ENCODE measurements at regions not wholly inside any gene's neighbourhood (a gene's known extent, or its start where the extent isn't known, plus 50 kb on each side); places are given as distances from the start of the nearest gene placed in this dataset.

DNA sequence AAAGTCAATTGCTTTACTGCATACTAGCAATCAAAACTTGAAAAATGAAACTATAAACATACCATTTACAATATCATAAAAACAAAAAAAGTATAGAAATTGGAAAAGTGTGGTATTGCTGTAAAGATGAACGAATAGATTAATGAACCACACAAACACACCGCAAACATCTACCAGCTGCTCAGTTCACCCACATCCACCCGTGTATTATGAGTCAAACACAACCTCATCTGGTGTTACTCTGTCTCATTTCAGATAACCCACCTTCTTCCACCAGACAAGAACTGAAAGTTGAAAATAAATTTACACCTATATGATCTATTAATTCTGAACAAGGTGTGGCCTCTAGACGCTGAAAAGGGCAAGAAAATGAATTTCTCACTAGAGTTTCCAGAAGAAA, 53.3 kb downstream of the BLID start:
- DNase-seq (ENCODE audit: low spot score) = no peak

GRCh38 chr11:122059565-122059964, 56.5 kb downstream of the BLID start:
- no peak for DNase-seq (ENCODE audit: low spot score)

DNA sequence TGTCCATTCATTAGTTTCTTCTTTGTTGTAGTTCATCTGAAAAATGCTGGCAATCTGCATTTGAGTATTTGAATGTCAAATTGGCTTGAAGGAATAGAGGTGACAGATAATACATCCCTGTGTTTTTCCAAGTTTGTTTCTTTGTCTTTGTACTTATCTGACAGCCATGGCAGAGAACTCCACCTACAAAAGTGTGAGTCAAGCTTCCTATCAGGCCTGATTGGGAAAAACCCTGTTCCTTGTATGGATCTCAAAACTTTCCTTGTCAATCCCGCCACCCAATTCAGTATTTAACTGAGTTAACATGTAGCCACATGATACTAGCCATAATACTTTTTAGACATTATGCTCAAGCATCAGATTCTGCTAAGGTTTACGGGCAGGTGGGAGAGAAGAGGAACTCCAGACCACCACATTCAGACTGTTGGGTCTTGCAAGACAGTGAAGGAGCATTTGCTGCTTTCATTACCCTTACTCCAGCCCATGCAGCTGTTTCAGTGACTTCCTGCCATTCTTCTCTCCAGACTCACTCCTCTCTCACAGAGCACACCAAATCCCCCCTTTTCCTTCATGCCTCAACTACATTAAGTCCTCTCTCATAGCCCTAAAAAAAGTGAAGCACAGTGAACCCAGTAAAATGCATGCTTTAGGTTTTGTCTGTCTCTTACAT, 65.9 kb downstream of the BLID start:
- DNase-seq (ENCODE audit: low spot score) = no peak

DNA sequence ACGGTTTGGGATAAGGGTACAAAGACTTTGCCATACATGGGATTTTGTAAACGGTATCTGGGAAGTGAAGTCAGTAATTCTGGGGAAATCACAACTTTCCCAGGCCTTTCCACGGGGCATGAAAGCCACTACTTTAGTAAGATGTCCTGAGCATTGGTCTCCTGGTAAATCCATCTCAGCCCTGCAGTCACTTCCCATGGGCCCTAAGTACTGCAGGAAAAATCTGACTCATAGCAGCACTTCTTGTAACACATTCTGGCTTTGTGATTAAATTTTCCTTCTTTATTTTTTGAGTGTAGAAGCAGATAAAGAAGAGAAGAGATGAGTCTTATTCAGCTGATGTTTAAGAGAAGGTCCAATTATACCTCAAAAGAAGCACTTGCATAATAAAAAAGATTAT, 67.6 kb downstream of the BLID start:
- no peak for DNase-seq (ENCODE audit: low spot score)

DNA sequence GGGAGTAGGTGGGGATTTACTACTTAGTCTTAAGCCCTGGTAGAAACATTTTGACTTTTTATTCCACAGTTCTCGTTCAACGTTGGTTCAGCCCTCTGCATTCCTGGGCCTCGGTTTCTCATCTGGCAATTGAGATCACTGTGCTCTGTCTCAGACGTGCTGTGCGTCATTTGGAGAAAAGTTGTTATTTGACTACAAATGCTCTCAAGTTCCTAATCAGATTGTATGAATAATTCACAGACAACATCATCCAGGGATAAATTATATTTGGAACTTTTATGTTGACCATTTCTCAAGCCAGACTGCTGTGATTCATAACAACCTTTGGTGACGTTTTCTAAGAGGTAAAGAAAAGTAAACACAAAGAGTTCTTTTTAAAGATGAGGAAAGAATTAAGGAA, 69.2 kb downstream of the BLID start:
- DNase-seq (ENCODE audit: low spot score) = no peak

DNA sequence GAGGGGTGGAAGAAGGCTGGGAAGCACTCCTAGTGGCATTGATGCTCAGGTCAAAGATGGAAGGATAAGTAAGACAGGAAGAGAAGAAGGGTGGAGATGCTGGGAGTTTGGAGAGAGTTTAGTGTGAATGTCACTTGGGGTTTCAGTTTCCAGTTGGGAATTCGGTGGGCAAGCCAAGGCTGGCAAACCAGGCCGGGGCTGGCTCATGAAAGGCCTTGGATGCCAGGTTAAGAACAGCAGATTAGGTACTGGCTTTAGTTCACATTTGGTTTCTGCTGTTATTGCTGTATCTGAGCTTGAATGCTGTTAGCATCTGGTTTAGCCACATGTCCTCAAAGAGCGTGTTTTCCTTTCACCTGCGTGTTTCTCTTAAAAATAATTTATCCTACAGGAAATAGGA, 69.6 kb downstream of the BLID start:
- DNase-seq (ENCODE audit: low spot score) = no peak

GRCh38 chr11:122045181-122045586, 70.8 kb downstream of the BLID start:
- DNase-seq (ENCODE audit: low spot score) = peak; percentile 79

- no peak for DNase-seq (ENCODE audit: low spot score)
Measured at GRCh38 chr11:122044086-122044485, 71.9 kb downstream of the BLID start.

DNA sequence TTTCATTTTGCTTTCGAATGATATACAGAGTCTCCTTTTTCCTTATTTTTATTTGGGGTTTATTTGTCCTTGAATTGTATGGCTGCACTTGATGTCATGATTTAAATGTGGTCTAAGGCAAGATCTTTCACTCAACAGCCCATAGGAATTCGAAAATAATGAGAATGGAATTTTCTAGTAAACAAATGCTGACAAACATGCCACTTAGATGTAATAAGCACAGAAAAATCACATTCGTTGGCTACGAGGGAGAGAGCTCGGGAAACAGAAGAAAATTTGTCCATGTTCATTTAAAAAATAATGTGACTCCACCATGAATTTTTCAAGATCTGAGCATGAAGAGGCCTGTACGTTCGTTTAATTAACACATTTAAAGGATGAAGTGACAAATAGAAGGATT, 73.0 kb downstream of the BLID start:
- DNase-seq (ENCODE audit: low spot score) = no peak

- DNase-seq (ENCODE audit: low spot score) = no peak
Measured at GRCh38 chr11:122040464-122040863, 75.6 kb downstream of the BLID start.

GRCh38 chr11:122038543-122038942, 77.5 kb downstream of the BLID start:
- DNase-seq (ENCODE audit: low spot score) = no peak

DNA sequence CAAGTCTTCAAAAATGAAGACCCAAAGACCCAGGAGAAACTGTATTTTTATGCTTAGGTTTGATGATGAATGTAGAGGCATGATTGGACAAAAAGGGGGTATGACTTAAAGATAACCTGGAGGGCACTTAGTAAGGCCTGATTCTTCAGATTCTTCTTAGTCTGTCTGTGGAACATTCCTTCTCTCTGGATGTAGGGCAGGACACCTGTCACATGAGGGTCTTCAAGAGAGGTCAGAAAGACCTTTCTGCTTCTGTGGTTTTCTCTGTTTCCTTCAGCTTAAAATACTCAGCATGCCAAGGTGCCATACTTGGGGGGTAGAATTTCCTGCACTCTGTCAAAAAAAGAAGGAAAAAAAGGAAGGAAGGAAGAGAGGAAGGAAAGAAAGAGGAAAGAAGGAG, 78.1 kb downstream of the BLID start:
- no peak for DNase-seq (ENCODE audit: low spot score)

DNA sequence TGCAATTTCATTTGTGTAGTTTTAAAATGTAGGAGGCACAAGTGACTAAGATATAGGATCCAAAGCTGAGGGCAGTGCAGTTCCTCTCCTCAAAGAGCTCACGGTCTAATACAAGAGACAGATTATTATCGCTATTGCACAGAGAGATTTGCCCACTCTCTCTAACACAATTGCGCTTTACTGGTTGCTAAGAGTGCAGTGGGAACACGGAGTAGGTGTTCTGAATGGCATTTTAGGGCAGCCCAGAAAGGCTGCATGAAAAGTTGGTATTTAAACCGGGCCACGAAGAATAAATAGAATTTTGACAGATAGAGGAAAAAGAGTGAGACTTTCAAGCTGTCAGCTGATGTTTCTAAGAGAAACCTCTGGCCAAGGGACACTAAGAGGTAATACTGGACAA, 79.5 kb downstream of the BLID start:
- no peak for DNase-seq (ENCODE audit: low spot score)

DNA sequence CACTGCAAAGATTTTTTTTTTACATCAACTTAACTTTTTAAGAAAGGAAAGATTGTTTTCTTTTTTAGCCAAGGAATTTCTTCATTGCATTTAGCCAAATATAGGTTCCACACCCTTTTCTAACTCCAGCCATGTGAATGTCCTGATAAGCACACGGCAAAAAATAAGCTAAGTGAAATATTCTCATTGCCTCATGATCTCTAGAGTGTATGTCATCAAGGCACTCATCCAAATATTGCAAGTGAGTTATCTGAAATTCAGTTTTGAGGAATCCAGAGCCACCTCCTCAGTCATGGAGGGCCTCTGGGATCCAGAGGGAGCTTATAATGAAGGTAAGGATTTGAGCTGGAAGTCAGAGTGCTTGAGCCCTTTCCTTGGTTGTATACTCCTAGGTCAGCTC, 80.0 kb downstream of the BLID start:
- no peak for DNase-seq (ENCODE audit: low spot score)

GRCh38 chr11:122033631-122034030, 82.4 kb downstream of the BLID start:
- DNase-seq (ENCODE audit: low spot score) = no peak

GRCh38 chr11:122033193-122033592, 82.8 kb downstream of the BLID start:
- no peak for DNase-seq (ENCODE audit: low spot score)

DNA sequence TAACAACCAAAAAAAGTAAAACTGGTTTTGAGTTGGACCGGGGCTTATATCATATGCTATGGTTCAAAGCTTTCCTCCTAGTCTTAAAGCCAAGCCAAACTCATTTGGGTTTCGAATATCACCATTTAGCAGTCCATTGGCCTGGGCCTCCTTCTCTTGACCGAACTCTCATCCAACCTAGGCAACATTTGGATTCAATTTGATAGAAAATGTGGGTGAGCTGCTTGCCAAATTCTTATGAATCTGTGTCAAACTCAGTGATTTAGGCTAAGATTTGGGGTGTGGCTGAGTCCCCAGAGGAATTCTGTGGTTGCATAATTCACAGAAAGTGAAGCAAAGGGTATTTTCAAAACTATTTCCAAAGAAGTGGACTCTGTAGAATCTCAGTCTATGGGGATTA, 83.7 kb downstream of the BLID start:
- no peak for DNase-seq (ENCODE audit: low spot score)

DNA sequence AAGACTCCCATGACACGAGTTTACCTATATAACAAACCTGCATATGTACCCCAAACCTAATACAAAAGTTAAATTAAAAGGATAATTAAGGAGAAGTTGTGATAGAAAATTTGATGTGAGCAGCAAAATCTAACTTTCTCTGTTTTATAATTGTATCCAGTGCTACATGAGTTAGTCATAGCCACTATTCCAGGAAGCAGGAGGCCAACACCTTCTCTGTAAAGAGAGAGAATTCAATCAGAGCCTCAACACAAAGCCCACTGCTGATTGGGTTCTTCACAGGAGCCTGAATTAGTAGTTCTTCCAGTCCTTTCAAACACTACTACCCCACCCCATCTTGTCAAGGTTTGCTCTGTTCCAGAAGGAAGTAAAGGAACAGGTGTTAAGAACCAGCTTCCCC, 84.2 kb downstream of the BLID start:
- DNase-seq (ENCODE audit: low spot score) = no peak

DNA sequence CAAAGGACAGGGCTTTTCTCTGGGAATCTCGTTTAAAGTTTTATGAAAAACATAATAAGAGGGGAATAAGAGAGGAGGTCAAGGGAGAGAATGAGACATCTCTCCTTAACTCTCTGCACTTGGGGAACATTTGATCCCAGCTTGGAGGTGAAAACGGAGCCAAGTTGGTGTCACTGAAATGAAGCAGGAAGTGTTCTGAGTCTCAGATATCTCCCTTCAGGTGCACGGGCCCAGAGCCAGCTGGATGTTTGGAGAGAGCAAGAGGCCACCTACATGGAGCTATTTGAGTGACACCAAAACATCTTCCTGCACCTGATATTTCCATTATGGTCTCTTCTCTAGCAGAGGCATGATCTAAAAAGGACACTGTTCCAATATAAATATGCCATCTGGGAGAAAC, 85.7 kb downstream of the BLID start:
- no peak for DNase-seq (ENCODE audit: low spot score)

- DNase-seq (ENCODE audit: low spot score) = no peak
Measured at GRCh38 chr11:122028545-122028944, 87.5 kb downstream of the BLID start.

DNA sequence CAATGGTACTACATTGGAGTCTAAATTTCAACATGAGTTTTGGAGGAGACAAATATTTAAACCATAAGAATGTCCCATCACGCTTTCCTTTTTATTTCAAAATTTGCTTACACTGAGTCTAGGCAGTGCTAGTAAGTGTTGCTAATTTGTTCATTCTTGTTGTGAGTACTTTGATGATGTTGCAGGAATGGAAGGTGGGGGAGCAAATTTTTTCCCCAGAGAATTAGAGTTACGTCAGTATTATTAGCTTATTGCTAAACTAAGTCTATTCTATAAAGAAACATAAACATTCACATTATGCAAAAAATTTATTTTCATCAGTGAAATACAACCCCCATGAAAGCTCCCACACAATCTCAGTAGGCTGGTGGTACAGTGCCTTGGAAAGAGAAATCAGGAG, 88.0 kb downstream of the BLID start:
- no peak for DNase-seq (ENCODE audit: low spot score)

GRCh38 chr11:122025757-122026156, 90.3 kb downstream of the BLID start:
- no peak for DNase-seq (ENCODE audit: low spot score)

DNA sequence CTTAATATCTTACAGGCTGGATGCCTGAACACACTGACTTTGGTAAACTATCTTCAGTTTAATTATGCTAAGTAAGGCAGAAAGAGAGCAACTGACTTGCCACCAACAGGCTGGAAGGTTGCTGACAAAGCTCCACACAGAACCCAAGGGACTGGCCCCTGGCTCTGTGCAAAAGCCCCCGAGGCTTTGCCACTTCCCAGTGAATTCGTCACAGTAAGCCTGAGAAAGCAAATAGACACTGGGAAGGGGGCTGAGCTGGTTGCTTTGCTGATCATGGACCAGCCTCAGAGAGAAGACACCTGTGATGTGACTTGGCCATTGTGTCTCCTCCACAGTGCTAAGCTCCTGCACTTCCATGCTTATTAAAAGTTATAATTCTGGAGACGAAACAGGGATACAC, 91.7 kb downstream of the BLID start:
- no peak for DNase-seq (ENCODE audit: low spot score)

DNA sequence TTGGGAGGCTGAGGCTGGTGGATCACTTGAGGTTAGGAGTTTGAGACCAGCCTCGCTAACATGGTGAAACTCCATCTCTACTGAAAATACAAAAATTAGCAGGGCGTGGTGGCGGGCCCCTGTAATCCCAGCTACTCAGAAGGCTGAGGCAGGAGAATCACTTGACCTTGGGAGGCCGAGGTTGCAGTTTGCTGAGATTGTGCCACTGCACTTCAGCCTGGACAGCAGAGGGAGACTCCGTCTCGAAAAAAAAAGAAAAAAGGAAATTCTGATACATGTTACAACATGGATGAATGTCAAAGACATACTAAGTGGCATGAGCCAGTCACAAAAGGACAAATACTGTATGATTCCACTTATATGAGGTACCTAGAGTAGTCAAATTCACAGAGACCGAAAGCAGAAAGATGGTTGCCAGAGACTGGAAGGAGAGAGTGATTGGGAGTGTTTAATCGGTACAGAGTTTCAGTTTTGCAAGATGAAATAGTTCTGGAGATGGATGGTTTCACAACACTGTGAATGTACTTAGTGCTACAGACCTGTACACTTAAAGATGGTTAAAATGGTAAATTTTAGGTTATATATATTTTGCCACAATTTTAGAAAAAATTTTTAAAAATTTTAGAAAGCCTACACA, 92.3 kb downstream of the BLID start:
- no peak for DNase-seq (ENCODE audit: low spot score)
